Liver (tissue), 8 donors: ENCODE measurements at regions not wholly inside any gene's neighbourhood (a gene's known extent, or its start where the extent isn't known, plus 50 kb on each side); places are given as distances from the start of the nearest gene placed in this dataset.

Experiments
- DNase-seq: peaks from one replicate; pipeline ENCODE4 v3.0.0-alpha.2; 2017; ENCODE audit warnings: low spot score
- H3K27ac ChIP-seq, 2 donors: one replicate each; pipeline ENCODE4 v1.7.0; 2013; ENCODE audit warnings: inconsistent platforms in 2 of 2, low read length in 2 of 2, control low read depth in 1 of 2, low read depth in 1 of 2, mild to moderate bottlenecking in 1 of 2
- H3K27me3 ChIP-seq, 4 donors: one replicate each; pipeline versions ENCODE4 v1.6.1 to v1.7.0; 2013; ENCODE audit warnings: low read length in 3 of 4, inconsistent platforms in 1 of 4, mild to moderate bottlenecking in 1 of 4, moderate library complexity in 1 of 4; ENCODE audit not compliant: control insufficient read depth in 4 of 4, insufficient read depth in 4 of 4
- H3K36me3 ChIP-seq, 4 donors: one replicate each; pipeline versions ENCODE4 v1.6.1 to v1.7.0; 2013; ENCODE audit warnings: low read length in 3 of 4, mild to moderate bottlenecking in 3 of 4, low read depth in 1 of 4, moderate library complexity in 1 of 4; ENCODE audit not compliant: control insufficient read depth in 4 of 4, insufficient read depth in 3 of 4
- H3K4me1 ChIP-seq, 4 donors: one replicate each; pipeline versions ENCODE4 v1.6.1 to v1.7.0; 2013; ENCODE audit warnings: low read length in 3 of 4, mild to moderate bottlenecking in 3 of 4, moderate library complexity in 1 of 4; ENCODE audit not compliant: control insufficient read depth in 4 of 4, insufficient read depth in 4 of 4
- H3K4me3 ChIP-seq, 3 donors: one replicate each; pipeline versions ENCODE4 v1.6.1 to v1.7.0; 2013; ENCODE audit warnings: low read length in 3 of 3, control low read depth in 1 of 3, low read depth in 1 of 3, mild to moderate bottlenecking in 1 of 3
- H3K9ac ChIP-seq, 2 donors: one replicate each; pipeline ENCODE4 v1.7.0; 2013; ENCODE audit warnings: low read length in 2 of 2, mild to moderate bottlenecking in 2 of 2, moderate library complexity in 2 of 2, control low read depth in 1 of 2, low read depth in 1 of 2
- H3K9me3 ChIP-seq, 4 donors: one replicate each; pipeline versions ENCODE4 v1.6.1 to v1.7.0; 2013; ENCODE audit warnings: low read length in 3 of 4; ENCODE audit not compliant: control insufficient read depth in 4 of 4
- EGR1 ChIP-seq, 2 donors: IDR thresholded peaks; 2 replicates each; pipeline ENCODE4 v1.6.1; 2016 to 2018; ENCODE audit warnings: antibody characterized with exemption in 2 of 2, low read depth in 2 of 2
- FOXA1 ChIP-seq: IDR thresholded peaks from 2 replicates; pipeline ENCODE4 v1.6.1; 2016; ENCODE audit warnings: antibody characterized with exemption
- FOXA2 ChIP-seq: IDR thresholded peaks from 2 replicates; pipeline ENCODE4 v1.6.1; 2016; ENCODE audit warnings: antibody characterized with exemption
- GABPA ChIP-seq, 2 donors: IDR thresholded peaks in 1 of 2; conservative IDR thresholded peaks in 1 of 2; 2 replicates each; pipeline ENCODE4 v1.6.1; 2016; ENCODE audit warnings: antibody characterized with exemption in 2 of 2, mild to moderate bottlenecking in 1 of 2, moderate library complexity in 1 of 2
- HNF4A ChIP-seq, 2 donors: conservative IDR thresholded peaks; 2 replicates each; pipeline ENCODE4 v1.6.1; 2016; ENCODE audit warnings: antibody characterized with exemption in 2 of 2, mild to moderate bottlenecking in 2 of 2
- HNF4G ChIP-seq: IDR thresholded peaks from 2 replicates; pipeline ENCODE4 v1.6.1; 2016; ENCODE audit warnings: antibody characterized with exemption
- JUND ChIP-seq, 2 donors: IDR thresholded peaks; 2 replicates each; pipeline ENCODE4 v1.6.1; 2016; ENCODE audit warnings: antibody characterized with exemption in 2 of 2
- NR2F2 ChIP-seq: IDR thresholded peaks from 2 replicates; pipeline ENCODE4 v1.6.1; 2016; ENCODE audit warnings: antibody characterized with exemption
- RAD21 ChIP-seq, 2 donors: IDR thresholded peaks; 2 replicates each; pipeline ENCODE4 v1.6.1; 2016; ENCODE audit warnings: antibody characterized with exemption in 2 of 2, mild to moderate bottlenecking in 2 of 2
- RXRA ChIP-seq, 2 donors: IDR thresholded peaks; 2 replicates each; pipeline ENCODE4 v1.6.1; 2017 to 2018; ENCODE audit warnings: antibody characterized with exemption in 2 of 2, mild to moderate bottlenecking in 1 of 2
- SP1 ChIP-seq: IDR thresholded peaks from 2 replicates; pipeline ENCODE4 v1.6.1; 2018; ENCODE audit warnings: antibody characterized with exemption, mild to moderate bottlenecking
- TAF1 ChIP-seq: conservative IDR thresholded peaks from 2 replicates; pipeline ENCODE4 v1.6.1; 2016; ENCODE audit warnings: antibody characterized with exemption, mild to moderate bottlenecking
- YY1 ChIP-seq: IDR thresholded peaks from 2 replicates; pipeline ENCODE4 v1.6.1; 2016; ENCODE audit warnings: antibody characterized with exemption, mild to moderate bottlenecking
- whole genome bisulfite sequencing: extraction: QIAGEN DNeasy Blood & Tissue Kit; methylation state at CpG from one replicate; pipeline ENCODE4 v1.1.7; 2013; 5-methylcytosine and 5-hydroxymethylcytosine counted together
- TF ChIP-seq, protein P1 (sequence below): fragments of 150-350 bp; IDR thresholded peaks from 2 replicates; pipeline ENCODE4 v1.5.1; 2017; ENCODE audit warnings: improper control_type of control experiment, low read depth, low read length; ENCODE audit not compliant: missing input control
- TF ChIP-seq, protein P2 (sequence below): IDR thresholded peaks from 2 replicates; pipeline ENCODE4 v1.6.1; 2016; ENCODE audit warnings: antibody characterized with exemption, mild to moderate bottlenecking
- TF ChIP-seq, protein P3 (sequence below): IDR thresholded peaks from 2 replicates; pipeline ENCODE4 v1.6.1; 2016; ENCODE audit warnings: antibody characterized with exemption
- donor health status: healthy.
- donor health status: healthy.
- donor health status: healthy.
- donor health status: healthy.
- donor health status: healthy.

DNA sequence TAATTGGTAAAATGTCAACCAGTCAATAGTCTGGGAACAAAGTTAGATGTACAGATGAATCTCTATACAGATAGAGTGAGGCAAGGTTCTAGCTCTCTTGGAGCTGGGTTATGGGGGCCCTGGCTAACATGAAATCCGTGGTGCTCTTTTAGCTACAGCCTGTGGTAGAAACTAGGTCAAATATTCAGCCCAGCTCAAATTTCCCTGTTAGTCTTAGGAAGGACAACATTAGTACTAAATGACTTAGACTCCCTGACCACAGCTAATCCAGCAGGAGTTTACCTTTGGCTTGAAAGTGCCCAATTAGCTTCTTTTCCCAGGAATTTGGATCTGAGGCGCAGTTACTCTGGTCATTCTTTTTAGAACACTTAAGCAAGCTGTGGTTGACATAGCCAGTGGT is 170.5 kb downstream of the DMRTA1 start (continued):
- TF ChIP-seq GABPA (IDR thresholded peaks at IDR 0.05 in 1 of 2, conservative IDR thresholded peaks at IDR 0.05 in 1 of 2) (no peak), JUND (IDR thresholded peaks at IDR 0.05) (no peak), EGR1 (IDR thresholded peaks at IDR 0.05; ENCODE audit: low read depth in 2 of 2) (no peak), FOXA2 (no peak), SP1 (no peak), HNF4G (no peak)
- TF ChIP-seq, protein P1, sequence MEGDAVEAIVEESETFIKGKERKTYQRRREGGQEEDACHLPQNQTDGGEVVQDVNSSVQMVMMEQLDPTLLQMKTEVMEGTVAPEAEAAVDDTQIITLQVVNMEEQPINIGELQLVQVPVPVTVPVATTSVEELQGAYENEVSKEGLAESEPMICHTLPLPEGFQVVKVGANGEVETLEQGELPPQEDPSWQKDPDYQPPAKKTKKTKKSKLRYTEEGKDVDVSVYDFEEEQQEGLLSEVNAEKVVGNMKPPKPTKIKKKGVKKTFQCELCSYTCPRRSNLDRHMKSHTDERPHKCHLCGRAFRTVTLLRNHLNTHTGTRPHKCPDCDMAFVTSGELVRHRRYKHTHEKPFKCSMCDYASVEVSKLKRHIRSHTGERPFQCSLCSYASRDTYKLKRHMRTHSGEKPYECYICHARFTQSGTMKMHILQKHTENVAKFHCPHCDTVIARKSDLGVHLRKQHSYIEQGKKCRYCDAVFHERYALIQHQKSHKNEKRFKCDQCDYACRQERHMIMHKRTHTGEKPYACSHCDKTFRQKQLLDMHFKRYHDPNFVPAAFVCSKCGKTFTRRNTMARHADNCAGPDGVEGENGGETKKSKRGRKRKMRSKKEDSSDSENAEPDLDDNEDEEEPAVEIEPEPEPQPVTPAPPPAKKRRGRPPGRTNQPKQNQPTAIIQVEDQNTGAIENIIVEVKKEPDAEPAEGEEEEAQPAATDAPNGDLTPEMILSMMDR = no peak

- no peak for DNase-seq
- Histone ChIP-seq H3K27me3 (no peaks in the 10 kb centered on the region), H3K9ac (no peak overlapping the region), H3K4me3 (no peak overlapping the region), H3K4me1 (no peaks in the 10 kb centered on the region), H3K9me3 (peaks cover 0 to 2% (median 0%) of the 10 kb centered on the region in 4 donors), H3K27ac (no peak overlapping the region), H3K36me3 (no peaks in the 10 kb centered on the region)
- 94% methylated on average over 1 of the region's 1 CpG for WGBS
- TF ChIP-seq TAF1 (no peak), JUND (IDR thresholded peaks at IDR 0.05) (no peak), RXRA (IDR thresholded peaks at IDR 0.05) (no peak), FOXA1 (no peak), HNF4G (no peak), HNF4A (conservative IDR thresholded peaks at IDR 0.05) (no peak), FOXA2 (no peak), NR2F2 (no peak), SP1 (no peak)
Measured at GRCh38 chr9:22622815-22623214, 176.2 kb downstream of the DMRTA1 start.

DNA sequence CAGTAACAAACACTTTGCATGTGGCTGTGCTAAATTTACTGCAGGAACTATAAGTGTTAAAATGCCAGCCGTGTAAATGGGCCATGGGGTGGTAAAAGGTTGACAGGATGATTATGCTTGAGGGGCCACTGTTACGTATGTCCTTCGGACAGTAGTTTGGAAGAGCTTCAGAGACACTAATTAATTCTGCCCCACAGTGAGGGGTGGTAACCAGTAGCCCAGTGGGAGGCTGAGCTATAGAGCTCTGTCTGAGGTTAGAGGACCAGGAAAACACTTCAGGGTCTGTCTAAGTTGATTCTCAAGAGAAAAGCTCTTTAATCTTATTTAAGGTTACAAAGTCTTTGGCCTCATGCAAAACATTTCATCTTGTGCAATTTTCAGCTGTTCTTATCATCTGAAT is 176.6 kb downstream of the DMRTA1 start:
- 67% methylated on average over 3 of the region's 3 CpGs for WGBS
- H3K36me3 ChIP-seq = no peaks in the 10 kb centered on the region
- no peaks in the 10 kb centered on the region for H3K27me3 ChIP-seq
- H3K4me1 ChIP-seq = no peaks in the 10 kb centered on the region
- DNase-seq = no peak
- no peak overlapping the region for H3K9ac ChIP-seq
- no peak overlapping the region for H3K27ac ChIP-seq
- TF ChIP-seq JUND (IDR thresholded peaks at IDR 0.05) (no peak), HNF4G (no peak), RXRA (IDR thresholded peaks at IDR 0.05) (no peak), SP1 (no peak), YY1 (no peak), NR2F2 (no peak), GABPA (IDR thresholded peaks at IDR 0.05 in 1 of 2, conservative IDR thresholded peaks at IDR 0.05 in 1 of 2) (no peak), RAD21 (IDR thresholded peaks at IDR 0.05) (no peak), FOXA2 (no peak)
- TF ChIP-seq, protein P2, sequence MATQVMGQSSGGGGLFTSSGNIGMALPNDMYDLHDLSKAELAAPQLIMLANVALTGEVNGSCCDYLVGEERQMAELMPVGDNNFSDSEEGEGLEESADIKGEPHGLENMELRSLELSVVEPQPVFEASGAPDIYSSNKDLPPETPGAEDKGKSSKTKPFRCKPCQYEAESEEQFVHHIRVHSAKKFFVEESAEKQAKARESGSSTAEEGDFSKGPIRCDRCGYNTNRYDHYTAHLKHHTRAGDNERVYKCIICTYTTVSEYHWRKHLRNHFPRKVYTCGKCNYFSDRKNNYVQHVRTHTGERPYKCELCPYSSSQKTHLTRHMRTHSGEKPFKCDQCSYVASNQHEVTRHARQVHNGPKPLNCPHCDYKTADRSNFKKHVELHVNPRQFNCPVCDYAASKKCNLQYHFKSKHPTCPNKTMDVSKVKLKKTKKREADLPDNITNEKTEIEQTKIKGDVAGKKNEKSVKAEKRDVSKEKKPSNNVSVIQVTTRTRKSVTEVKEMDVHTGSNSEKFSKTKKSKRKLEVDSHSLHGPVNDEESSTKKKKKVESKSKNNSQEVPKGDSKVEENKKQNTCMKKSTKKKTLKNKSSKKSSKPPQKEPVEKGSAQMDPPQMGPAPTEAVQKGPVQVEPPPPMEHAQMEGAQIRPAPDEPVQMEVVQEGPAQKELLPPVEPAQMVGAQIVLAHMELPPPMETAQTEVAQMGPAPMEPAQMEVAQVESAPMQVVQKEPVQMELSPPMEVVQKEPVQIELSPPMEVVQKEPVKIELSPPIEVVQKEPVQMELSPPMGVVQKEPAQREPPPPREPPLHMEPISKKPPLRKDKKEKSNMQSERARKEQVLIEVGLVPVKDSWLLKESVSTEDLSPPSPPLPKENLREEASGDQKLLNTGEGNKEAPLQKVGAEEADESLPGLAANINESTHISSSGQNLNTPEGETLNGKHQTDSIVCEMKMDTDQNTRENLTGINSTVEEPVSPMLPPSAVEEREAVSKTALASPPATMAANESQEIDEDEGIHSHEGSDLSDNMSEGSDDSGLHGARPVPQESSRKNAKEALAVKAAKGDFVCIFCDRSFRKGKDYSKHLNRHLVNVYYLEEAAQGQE = no peak
- TF ChIP-seq, protein P3, sequence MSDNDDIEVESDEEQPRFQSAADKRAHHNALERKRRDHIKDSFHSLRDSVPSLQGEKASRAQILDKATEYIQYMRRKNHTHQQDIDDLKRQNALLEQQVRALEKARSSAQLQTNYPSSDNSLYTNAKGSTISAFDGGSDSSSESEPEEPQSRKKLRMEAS = no peak
- peaks cover 0 to 2% (median 0%) of the 10 kb centered on the region in 4 donors for H3K9me3 ChIP-seq
- no peak overlapping the region for H3K4me3 ChIP-seq
